ENCODE measurements at regions not wholly inside any gene's neighbourhood (a gene's known extent, or its start where the extent isn't known, plus 50 kb on each side); places are given as distances from the start of the nearest gene placed in this dataset.

DNA sequence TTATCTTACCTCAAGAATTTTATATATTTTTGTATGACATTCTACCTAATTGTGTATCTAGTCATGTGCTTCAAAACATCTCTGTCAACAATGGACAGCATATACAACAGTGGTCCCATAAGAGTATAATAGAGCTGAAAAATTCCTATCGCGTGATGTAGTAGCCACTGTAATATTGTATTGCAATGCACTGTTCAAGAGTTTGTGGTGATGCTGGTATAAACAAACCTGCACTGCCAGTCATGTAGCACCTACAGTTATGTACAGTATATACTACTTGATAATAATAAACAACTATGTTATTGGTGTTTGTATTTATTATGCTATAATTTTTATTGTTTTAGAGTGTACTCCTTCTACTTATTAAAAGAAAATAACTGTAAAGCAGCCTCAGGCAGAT, 672.7 kb downstream of the CD109 start:
- no peak for TF ChIP-seq ZFP3 (CRISPR knock-in tag; IDR thresholded peaks at IDR 0.05)
- no peak for TF ChIP-seq SNAI2 (CRISPR knock-in tag; IDR thresholded peaks at IDR 0.05)
- TF ChIP-seq RARB (CRISPR knock-in tag; IDR thresholded peaks at IDR 0.05) = no peak
- TF ChIP-seq, protein P1, sequence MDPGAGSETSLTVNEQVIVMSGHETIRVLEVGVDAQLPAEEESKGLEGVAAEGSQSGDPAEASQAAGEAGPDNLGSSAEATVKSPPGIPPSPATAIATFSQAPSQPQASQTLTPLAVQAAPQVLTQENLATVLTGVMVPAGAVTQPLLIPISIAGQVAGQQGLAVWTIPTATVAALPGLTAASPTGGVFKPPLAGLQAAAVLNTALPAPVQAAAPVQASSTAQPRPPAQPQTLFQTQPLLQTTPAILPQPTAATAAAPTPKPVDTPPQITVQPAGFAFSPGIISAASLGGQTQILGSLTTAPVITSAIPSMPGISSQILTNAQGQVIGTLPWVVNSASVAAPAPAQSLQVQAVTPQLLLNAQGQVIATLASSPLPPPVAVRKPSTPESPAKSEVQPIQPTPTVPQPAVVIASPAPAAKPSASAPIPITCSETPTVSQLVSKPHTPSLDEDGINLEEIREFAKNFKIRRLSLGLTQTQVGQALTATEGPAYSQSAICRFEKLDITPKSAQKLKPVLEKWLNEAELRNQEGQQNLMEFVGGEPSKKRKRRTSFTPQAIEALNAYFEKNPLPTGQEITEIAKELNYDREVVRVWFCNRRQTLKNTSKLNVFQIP (CRISPR knock-in tag; IDR thresholded peaks at IDR 0.05; ENCODE audit: borderline replicate concordance, low read depth) = no peak
- TF ChIP-seq, protein P2, sequence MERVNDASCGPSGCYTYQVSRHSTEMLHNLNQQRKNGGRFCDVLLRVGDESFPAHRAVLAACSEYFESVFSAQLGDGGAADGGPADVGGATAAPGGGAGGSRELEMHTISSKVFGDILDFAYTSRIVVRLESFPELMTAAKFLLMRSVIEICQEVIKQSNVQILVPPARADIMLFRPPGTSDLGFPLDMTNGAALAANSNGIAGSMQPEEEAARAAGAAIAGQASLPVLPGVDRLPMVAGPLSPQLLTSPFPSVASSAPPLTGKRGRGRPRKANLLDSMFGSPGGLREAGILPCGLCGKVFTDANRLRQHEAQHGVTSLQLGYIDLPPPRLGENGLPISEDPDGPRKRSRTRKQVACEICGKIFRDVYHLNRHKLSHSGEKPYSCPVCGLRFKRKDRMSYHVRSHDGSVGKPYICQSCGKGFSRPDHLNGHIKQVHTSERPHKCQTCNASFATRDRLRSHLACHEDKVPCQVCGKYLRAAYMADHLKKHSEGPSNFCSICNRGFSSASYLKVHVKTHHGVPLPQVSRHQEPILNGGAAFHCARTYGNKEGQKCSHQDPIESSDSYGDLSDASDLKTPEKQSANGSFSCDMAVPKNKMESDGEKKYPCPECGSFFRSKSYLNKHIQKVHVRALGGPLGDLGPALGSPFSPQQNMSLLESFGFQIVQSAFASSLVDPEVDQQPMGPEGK (CRISPR knock-in tag; IDR thresholded peaks at IDR 0.05; ENCODE audit: borderline replicate concordance) = no peak
- no peak for TF ChIP-seq ZFP30 (CRISPR knock-in tag; IDR thresholded peaks at IDR 0.05)
- TF ChIP-seq BACH2 (CRISPR knock-in tag; IDR thresholded peaks at IDR 0.05; ENCODE audit: borderline replicate concordance) = no peak
- no peak for TF ChIP-seq TOX (CRISPR knock-in tag; IDR thresholded peaks at IDR 0.05; ENCODE audit: borderline replicate concordance)
- TF ChIP-seq, protein P3, sequence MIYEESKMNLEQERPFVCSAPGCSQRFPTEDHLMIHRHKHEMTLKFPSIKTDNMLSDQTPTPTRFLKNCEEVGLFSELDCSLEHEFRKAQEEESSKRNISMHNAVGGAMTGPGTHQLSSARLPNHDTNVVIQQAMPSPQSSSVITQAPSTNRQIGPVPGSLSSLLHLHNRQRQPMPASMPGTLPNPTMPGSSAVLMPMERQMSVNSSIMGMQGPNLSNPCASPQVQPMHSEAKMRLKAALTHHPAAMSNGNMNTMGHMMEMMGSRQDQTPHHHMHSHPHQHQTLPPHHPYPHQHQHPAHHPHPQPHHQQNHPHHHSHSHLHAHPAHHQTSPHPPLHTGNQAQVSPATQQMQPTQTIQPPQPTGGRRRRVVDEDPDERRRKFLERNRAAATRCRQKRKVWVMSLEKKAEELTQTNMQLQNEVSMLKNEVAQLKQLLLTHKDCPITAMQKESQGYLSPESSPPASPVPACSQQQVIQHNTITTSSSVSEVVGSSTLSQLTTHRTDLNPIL (CRISPR knock-in tag; IDR thresholded peaks at IDR 0.05; ENCODE audit: low read depth) = no peak

All from SK-N-SH treated with all-trans-retinoic acid at 6 μM for 48 hours (cell line).